ENCODE measurements at regions not wholly inside any gene's neighbourhood (a gene's known extent, or its start where the extent isn't known, plus 50 kb on each side); places are given as distances from the start of the nearest gene placed in this dataset.

DNA sequence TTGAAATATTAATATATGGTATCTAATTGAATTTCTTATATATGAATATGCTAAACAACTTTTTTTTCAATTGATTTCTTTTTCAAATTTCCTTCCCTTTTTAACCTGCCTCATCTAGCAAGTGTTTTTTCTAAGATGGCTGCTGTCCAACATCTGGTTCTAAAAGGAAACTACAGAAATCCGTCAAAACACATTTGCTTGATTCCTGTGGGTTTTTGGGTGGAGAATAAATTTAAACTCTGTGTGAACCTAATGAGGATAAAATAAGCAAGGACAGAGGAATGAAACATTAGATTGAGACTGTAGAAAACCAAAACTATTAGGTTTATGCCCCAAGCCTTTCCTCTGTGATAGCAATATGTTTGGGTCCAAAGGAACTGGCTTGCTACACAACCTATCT lies 75.5 kb upstream of the STARD3NL start:
- no peak overlapping the region for H3K23ac ChIP-seq (ENCODE audit: insufficient read length, low read depth, low read length)
- H3K9me3 ChIP-seq (ENCODE audit: control insufficient read depth, low read depth, low read length), result no peaks in the 10 kb centered on the region
- H3K9ac ChIP-seq (ENCODE audit: extremely low read depth, insufficient read length, low read length), result no peak overlapping the region
- no peak overlapping the region for H3K27ac Mint-ChIP-seq
- no peak for DNase-seq
- H3K27ac ChIP-seq (ENCODE audit: insufficient read length, low read depth, low read length), result no peak overlapping the region
- no peak overlapping the region for H3K4ac ChIP-seq (ENCODE audit: low read depth, low read length)
- no peak overlapping the region for H2BK5ac ChIP-seq (ENCODE audit: insufficient read length, low read length)
- H3K4me2 ChIP-seq (ENCODE audit: insufficient read depth, insufficient read length, low read length), result no peak overlapping the region
- no peak overlapping the region for H3K18ac ChIP-seq (ENCODE audit: insufficient read length, low read depth, low read length)
- no peaks in the 10 kb centered on the region for H3K4me1 Mint-ChIP-seq
- no peaks in the 10 kb centered on the region for H3K27me3 ChIP-seq (ENCODE audit: insufficient read depth, low read length)
- no peaks in the 10 kb centered on the region for H3K79me1 ChIP-seq (ENCODE audit: insufficient read depth, low read depth, low read length, poor library complexity, severe bottlenecking)
- no peak overlapping the region for H3K4me3 Mint-ChIP-seq
- TF ChIP-seq, protein P1, sequence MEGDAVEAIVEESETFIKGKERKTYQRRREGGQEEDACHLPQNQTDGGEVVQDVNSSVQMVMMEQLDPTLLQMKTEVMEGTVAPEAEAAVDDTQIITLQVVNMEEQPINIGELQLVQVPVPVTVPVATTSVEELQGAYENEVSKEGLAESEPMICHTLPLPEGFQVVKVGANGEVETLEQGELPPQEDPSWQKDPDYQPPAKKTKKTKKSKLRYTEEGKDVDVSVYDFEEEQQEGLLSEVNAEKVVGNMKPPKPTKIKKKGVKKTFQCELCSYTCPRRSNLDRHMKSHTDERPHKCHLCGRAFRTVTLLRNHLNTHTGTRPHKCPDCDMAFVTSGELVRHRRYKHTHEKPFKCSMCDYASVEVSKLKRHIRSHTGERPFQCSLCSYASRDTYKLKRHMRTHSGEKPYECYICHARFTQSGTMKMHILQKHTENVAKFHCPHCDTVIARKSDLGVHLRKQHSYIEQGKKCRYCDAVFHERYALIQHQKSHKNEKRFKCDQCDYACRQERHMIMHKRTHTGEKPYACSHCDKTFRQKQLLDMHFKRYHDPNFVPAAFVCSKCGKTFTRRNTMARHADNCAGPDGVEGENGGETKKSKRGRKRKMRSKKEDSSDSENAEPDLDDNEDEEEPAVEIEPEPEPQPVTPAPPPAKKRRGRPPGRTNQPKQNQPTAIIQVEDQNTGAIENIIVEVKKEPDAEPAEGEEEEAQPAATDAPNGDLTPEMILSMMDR (conservative IDR thresholded peaks at IDR 0.05), result no peak
- H4K5ac ChIP-seq (ENCODE audit: insufficient read length, low read depth, low read length), result no peak overlapping the region
- no peak overlapping the region for H3T11ph ChIP-seq (ENCODE audit: low read length)
- no peaks in the 10 kb centered on the region for H3K4me1 ChIP-seq (ENCODE audit: insufficient read depth, low read length)
- H2BK120ac ChIP-seq (ENCODE audit: low read depth, low read length, poor library complexity, severe bottlenecking), result no peak overlapping the region
- no peaks in the 10 kb centered on the region for H3K23me2 ChIP-seq (ENCODE audit: insufficient read length, low read depth, low read length, poor library complexity, severe bottlenecking)
- H3K79me2 ChIP-seq (ENCODE audit: insufficient read depth, low read length), result no peaks in the 10 kb centered on the region
- no peak overlapping the region for H2BK12ac ChIP-seq (ENCODE audit: insufficient read length, low read depth, low read length)
- H4K8ac ChIP-seq (replicated peaks; ENCODE audit: insufficient read length, low read depth, low read length), result no peak overlapping the region
- no peak overlapping the region for H3K56ac ChIP-seq (ENCODE audit: insufficient read length, low read depth, low read length)
- peaks cover 23 to 24% of the 10 kb centered on the region in 2 experiments for H3K9me3 Mint-ChIP-seq
- H2BK20ac ChIP-seq (ENCODE audit: low read depth, low read length, poor library complexity, severe bottlenecking), result no peak overlapping the region
- no peak overlapping the region for H4K91ac ChIP-seq (ENCODE audit: insufficient read length, low read depth, low read length)
- H2AFZ ChIP-seq (ENCODE audit: low read length), result no peak overlapping the region
- no peak overlapping the region for H2AK5ac ChIP-seq (ENCODE audit: insufficient read length, low read length)
- no peak overlapping the region for H2BK15ac ChIP-seq (ENCODE audit: low read depth, low read length)
- H3K27me3 Mint-ChIP-seq (ENCODE audit: low read depth), result peaks cover 4% of the 10 kb centered on the region
- no CpG with 5 or more reads among the region's 1 CpG for WGBS (ENCODE audit: extremely low coverage, insufficient read length, low lambda C conversion rate)
- no peak overlapping the region for H3K14ac ChIP-seq (ENCODE audit: insufficient read depth, low read length)
- H3K36me3 Mint-ChIP-seq (ENCODE audit: insufficient read depth in 1 of 3, low read depth in 3 of 3), result peaks cover 2 to 21% (median 13%) of the 10 kb centered on the region in 3 experiments; a peak in 5 of 7 replicates
- no peaks in the 10 kb centered on the region for H4K20me1 ChIP-seq (ENCODE audit: control insufficient read depth, insufficient read depth, insufficient read length)
